Keratinocyte (primary cell): ENCODE measurements at regions not wholly inside any gene's neighbourhood (a gene's known extent, or its start where the extent isn't known, plus 50 kb on each side); places are given as distances from the start of the nearest gene placed in this dataset.

Source experiments
- CTCF ChIP-seq, 3 experiments: IDR thresholded peaks in 1 of 3; conservative IDR thresholded peaks in 1 of 3; optimal IDR thresholded peaks in 1 of 3; 2 replicates in 2 of 3; 3 replicates in 1 of 3; pipeline versions ENCODE3 to v1.5.1; 2011; ENCODE audit warnings: low read length in 3 of 3, mild to moderate bottlenecking in 3 of 3, moderate library complexity in 2 of 3, control low read depth in 1 of 3, inconsistent platforms in 1 of 3; ENCODE audit not compliant: insufficient read depth in 2 of 3; ENCODE audit errors: extremely low read depth in 1 of 3
- EZH2 ChIP-seq: IDR thresholded peaks from one replicate; pipeline ENCODE4 v1.6.1; 2012; ENCODE audit warnings: inconsistent platforms, mild to moderate bottlenecking, low read length, moderate library complexity

- TF ChIP-seq CTCF (optimal IDR thresholded peaks at IDR 0.05 in 1 of 3, IDR thresholded peaks at IDR 0.05 in 1 of 3, conservative IDR thresholded peaks at IDR 0.05 in 1 of 3; ENCODE audit: extremely low read depth in 1 of 3, insufficient read depth in 2 of 3, low read length in 3 of 3) (no peak), EZH2 (no peak)
These were observed 392.7 kb upstream of the ID2 start for GRCh38 chr2:8289111-8289510.
